Upper lobe of right lung (tissue), 1 donor: ENCODE measurements at regions not wholly inside any gene's neighbourhood (a gene's known extent, or its start where the extent isn't known, plus 50 kb on each side); places are given as distances from the start of the nearest gene placed in this dataset.

Experiments used
- ATAC-seq: fragments of 200-7000 bp; cut with Tn5 transposase; one replicate; pipeline ENCODE4 v1.9.1; 2020; ENCODE audit warnings: mild to moderate bottlenecking, moderate library complexity
- DNase-seq: peaks from one replicate; pipeline ENCODE4 v3.0.0-alpha.2; 2020
- H3K27ac ChIP-seq: fragments of 200-600 bp; one replicate; pipeline ENCODE4 v1.8.0; 2022
- H3K27me3 ChIP-seq: fragments of 200-600 bp; one replicate; pipeline ENCODE4 v1.8.0; 2022; ENCODE audit warnings: mild to moderate bottlenecking
- H3K36me3 ChIP-seq: fragments of 200-600 bp; one replicate; pipeline ENCODE4 v1.8.0; 2022
- H3K4me1 ChIP-seq: fragments of 200-600 bp; one replicate; pipeline ENCODE4 v1.8.0; 2022
- H3K4me3 ChIP-seq: fragments of 200-600 bp; one replicate; pipeline ENCODE4 v1.8.0; 2022; ENCODE audit warnings: mild to moderate bottlenecking
- H3K9me3 ChIP-seq: fragments of 200-600 bp; one replicate; pipeline ENCODE4 v1.8.0; 2022
- CTCF ChIP-seq: fragments of 200-600 bp; IDR thresholded peaks from one replicate; pipeline ENCODE4 v1.8.0; 2022; ENCODE audit warnings: antibody characterized with exemption
- intact Hi-C: fragments of 100-400 bp; cut with DNase I; formaldehyde crosslinking; loops from one replicate; pipeline ENCODE4 v1.11.0; 2022
- donor health status: DM: no; HTN: yes; CAD: no; lungs with severe emphysema.

GRCh38 chr3:64891021-64891420 lies 203.2 kb upstream of the ADAMTS9 start:
- no peak overlapping the region for H3K27ac ChIP-seq
- no peaks in the 10 kb centered on the region for H3K27me3 ChIP-seq
- intact Hi-C loops: no loop called here
- ATAC-seq (no peak), DNase-seq (no peak)
- H3K4me3 ChIP-seq: no peak overlapping the region
- no peaks in the 10 kb centered on the region for H3K9me3 ChIP-seq
- TF ChIP-seq CTCF: no peak
- H3K36me3 ChIP-seq: no peaks in the 10 kb centered on the region
- no peaks in the 10 kb centered on the region for H3K4me1 ChIP-seq

GRCh38 chr3:64890466-64890865 lies 202.7 kb upstream of the ADAMTS9 start:
- no peaks in the 10 kb centered on the region for H3K4me1 ChIP-seq
- no peaks in the 10 kb centered on the region for H3K36me3 ChIP-seq
- ATAC-seq (no peak), DNase-seq (no peak)
- no peak overlapping the region for H3K27ac ChIP-seq
- H3K27me3 ChIP-seq: no peaks in the 10 kb centered on the region
- intact Hi-C loops: no loop called here
- no peak for TF ChIP-seq CTCF
- no peak overlapping the region for H3K4me3 ChIP-seq
- no peaks in the 10 kb centered on the region for H3K9me3 ChIP-seq

DNA sequence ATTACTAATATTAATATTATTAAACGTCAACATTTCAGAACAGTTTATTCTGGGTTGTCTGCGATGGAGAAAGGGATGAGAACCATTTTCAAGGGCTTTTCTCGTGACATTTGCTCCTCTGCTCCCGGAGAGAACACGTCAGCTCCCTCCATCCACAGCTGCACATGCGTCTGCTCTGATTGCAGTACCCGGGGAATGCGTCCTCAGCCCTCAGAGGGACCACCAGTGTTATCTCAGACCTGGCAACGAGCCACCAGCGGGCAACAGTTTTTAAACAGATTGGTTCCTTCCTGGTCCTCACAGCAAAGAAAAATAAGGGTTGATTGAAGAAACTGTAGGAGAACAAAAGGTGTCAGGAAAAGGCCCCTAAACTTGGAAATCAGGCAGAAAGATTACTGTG lies 202.2 kb upstream of the ADAMTS9 start:
- H3K27me3 ChIP-seq: no peaks in the 10 kb centered on the region
- intact Hi-C loops: no loop called here
- no peak for DNase-seq
- TF ChIP-seq CTCF: no peak
- H3K9me3 ChIP-seq: no peaks in the 10 kb centered on the region
- H3K36me3 ChIP-seq: no peaks in the 10 kb centered on the region
- no peak overlapping the region for H3K27ac ChIP-seq
- no peak overlapping the region for H3K4me3 ChIP-seq
- H3K4me1 ChIP-seq: no peaks in the 10 kb centered on the region
- ATAC-seq: peak; percentile 32

GRCh38 chr3:64888840-64889392 lies 201.1 kb upstream of the ADAMTS9 start:
- H3K27me3 ChIP-seq: no peaks in the 10 kb centered on the region
- TF ChIP-seq CTCF: no peak
- H3K4me1 ChIP-seq: no peaks in the 10 kb centered on the region
- no peaks in the 10 kb centered on the region for H3K9me3 ChIP-seq
- no peak overlapping the region for H3K27ac ChIP-seq
- DNase-seq: no peak
- H3K36me3 ChIP-seq: no peaks in the 10 kb centered on the region
- intact Hi-C loops: no loop called here
- no peak for ATAC-seq
- no peak overlapping the region for H3K4me3 ChIP-seq

- Histone ChIP-seq H3K4me3 (no peak overlapping the region), H3K27me3 (no peaks in the 10 kb centered on the region), H3K9me3 (no peaks in the 10 kb centered on the region), H3K36me3 (no peaks in the 10 kb centered on the region), H3K27ac (no peak overlapping the region), H3K4me1 (no peaks in the 10 kb centered on the region)
- intact Hi-C loops: no loop called here
- ATAC-seq: no peak
- TF ChIP-seq CTCF: no peak
- no peak for DNase-seq
These were observed 200.4 kb upstream of the ADAMTS9 start for GRCh38 chr3:64888165-64888564.

DNA sequence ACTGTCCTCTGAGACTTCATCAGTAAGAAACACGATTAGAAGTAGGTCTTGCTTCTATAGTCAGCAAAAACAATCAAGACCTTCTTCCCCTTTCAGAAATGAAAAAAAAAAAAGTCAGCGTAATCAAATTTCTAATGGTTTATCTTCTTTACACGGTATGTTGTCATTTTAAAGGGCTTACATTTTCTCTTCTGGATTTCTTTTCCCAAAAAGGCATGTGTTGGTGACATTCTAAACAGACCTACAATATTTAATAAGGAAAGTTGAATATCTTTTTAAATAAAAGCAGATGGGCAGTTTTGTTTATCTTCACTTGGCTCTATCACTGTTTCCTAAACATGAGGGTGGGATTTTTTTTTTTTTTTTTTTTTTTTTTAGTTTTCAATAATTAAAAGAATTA lies 197.3 kb upstream of the ADAMTS9 start:
- no peak overlapping the region for H3K27ac ChIP-seq
- intact Hi-C loops: no loop called here

More for the DNA sequence above, 197.3 kb upstream of the ADAMTS9 start:
- no peaks in the 10 kb centered on the region for H3K27me3 ChIP-seq
- no peak overlapping the region for H3K4me3 ChIP-seq
- H3K9me3 ChIP-seq: no peaks in the 10 kb centered on the region
- no peaks in the 10 kb centered on the region for H3K36me3 ChIP-seq
- DNase-seq (no peak), ATAC-seq (no peak)
- no peak for TF ChIP-seq CTCF
- no peaks in the 10 kb centered on the region for H3K4me1 ChIP-seq
